HG03432 (cell line): ENCODE measurements at regions not wholly inside any gene's neighbourhood (a gene's known extent, or its start where the extent isn't known, plus 50 kb on each side); places are given as distances from the start of the nearest gene placed in this dataset.

Experiments
- ATAC-seq: cut with Tn5 transposase; IDR thresholded peaks from one replicate; pipeline ENCODE4 v1.9.1; 2021; ENCODE audit warnings: mild to moderate bottlenecking, moderate library complexity; ENCODE audit not compliant: unreplicated experiment

DNA sequence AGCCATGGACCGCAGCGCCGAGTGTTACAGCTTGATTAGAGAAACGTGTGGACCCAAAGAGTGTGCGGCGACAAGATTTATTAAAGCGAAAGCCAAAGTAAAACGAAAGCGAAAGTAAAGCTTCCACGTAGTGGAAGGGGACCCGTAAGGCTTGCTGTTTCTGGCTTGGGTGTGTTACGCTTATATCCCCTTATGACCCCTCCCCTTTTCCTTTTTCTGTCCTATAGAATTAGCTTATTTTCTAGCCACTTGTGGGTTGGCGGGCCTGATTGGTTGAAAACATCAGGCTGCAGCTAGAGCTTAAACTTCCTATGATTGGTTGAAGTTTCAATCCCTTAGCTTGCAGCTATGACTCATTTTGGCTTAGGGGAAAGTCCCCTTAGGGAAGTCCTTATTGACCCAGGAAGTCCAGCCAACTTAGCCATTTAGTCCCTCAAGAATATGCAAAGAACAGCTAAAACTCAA is 969.7 kb downstream of the DCDC2C start:
- no peak for ATAC-seq

DNA sequence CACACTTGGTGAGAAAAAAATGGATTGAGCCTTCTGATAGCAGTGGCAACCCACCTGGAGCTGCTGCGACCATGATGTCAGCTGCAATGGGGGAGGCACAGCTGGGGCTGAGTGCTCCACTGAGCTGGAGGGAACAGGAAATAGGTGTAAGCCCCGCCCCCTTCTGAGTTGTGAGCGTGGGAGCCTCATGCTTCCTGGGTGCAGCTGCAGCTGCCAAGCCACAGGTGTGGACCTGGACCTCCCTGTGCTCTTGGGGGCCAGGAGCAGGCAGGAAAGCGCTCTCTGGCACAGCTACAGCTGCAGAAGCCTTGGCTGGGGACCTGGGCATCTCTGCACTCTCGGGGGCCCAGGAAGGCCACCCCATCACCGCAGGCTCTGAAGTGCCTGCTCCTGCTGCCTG is 970.6 kb downstream of the DCDC2C start:
- ATAC-seq, result no peak

- no peak for ATAC-seq
Observed at GRCh38 chr2:4675295-4675694, 971.9 kb downstream of the DCDC2C start.

- no peak for ATAC-seq
Observed at GRCh38 chr2:4678927-4679326, 975.6 kb downstream of the DCDC2C start.

DNA sequence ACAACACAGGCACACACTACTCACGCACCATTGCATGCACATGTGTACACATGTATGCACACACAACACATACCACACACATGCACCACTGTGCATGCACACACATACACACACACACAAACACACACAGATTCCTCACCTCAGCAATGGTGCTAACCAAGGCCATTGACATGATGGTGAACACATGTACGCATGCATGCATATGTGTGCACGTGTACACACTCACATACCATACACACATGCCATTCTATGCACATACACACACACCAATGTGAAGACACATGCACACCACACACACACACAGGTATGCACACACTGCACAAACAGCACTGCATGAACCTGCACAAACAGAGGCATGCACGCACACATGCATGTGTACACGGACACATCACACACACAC is 976.0 kb downstream of the DCDC2C start:
- ATAC-seq, result no peak

- ATAC-seq, result no peak
Observed at GRCh38 chr2:4684921-4685320, 981.5 kb downstream of the DCDC2C start.

DNA sequence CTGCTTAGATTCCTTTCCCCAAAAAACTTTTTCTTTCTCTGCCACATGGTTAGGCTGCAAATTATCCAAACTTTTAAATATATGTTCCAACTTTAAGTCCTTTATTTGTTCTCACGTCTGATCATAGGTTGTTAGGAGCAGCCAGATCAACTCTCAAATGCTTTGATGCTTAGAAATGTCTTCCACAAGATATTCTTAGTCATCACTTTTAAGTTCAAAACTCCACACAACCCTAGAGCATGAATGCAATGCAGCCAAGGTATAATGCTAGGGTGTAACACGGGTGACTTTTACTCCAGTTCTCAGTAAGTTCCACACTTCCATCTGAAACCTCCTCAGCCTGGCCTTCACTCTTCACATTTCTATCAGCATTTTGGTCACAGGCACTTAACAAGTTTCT is 987.5 kb downstream of the DCDC2C start:
- ATAC-seq, result no peak

DNA sequence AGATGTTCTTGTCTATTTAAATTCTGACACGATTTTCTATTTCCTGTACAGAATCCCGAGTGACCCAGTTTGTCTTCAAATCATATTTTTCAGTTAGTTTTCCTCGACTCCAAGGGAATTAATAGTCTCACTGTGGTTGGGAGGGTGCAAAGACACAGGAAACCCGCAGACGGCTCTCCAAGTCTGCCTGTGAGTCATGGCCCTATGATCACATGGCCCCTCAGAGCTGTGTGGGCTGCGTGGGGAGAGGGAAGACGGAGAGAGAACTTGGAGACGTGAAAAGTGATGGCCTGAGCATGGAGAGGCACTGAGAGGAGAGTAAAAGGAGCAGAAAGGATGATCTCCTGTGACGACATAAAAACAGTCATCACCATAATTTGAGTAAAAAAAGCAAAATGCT is 989.9 kb downstream of the DCDC2C start:
- ATAC-seq, result no peak

- ATAC-seq, result no peak
Observed at GRCh38 chr2:4695281-4695861, 992.0 kb downstream of the DCDC2C start.

DNA sequence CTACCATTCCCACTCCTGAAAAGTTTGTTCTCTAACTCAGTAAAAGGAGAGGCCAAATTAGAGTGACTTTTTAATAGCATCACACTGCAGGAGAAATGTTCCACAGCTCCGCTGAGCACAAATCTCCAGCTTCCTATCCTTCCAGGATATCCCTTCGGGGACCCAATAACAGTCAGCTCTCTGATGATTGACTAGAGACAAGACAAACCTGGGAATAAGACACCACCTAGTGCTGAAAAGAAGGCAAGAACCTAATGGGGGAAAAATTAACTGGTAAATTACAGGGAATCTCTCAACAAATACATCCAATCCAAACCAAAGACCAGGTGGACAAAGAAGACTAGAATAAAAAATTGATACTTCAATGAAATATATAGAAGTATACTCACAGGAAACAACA is 977.1 kb upstream of the SOX11 start:
- ATAC-seq, result no peak

GRCh38 chr2:4718777-4719176 is 973.4 kb upstream of the SOX11 start:
- ATAC-seq, result no peak

DNA sequence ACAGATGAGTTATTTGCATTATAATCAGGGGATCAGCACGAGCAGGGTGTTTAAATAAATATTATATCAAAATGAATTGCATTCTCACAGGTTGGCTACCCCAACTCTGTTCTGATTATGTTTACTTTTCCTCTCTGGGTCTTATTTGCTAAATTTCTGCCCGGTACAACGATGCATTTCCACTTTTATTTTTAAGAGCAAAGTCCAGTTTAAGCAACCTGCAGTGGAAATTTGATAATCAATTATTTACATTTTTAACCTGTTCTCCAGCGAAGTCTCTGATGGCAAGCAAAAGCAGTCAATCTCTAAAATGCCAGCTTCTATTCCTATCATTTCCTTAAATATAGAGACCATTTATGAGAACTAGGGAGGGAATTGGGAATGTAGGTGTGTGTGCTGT is 966.6 kb upstream of the SOX11 start:
- no peak for ATAC-seq

DNA sequence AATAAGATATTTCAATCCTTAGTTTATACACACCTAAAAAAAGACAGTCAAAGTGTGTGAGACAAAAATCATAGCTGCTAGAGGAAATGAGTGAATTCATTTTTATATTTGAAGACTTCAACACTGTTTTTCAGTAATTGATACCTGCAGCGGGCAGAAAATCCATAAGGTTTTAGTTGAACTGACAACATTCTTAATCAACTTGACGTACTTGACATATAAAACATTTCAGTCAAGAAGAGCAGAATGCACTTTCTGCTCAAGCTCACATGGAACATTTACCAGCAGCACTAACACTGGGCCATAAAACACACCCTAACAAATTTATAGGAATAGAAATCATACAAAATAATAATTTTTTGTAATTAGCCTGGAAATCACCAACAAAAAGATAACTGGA is 959.6 kb upstream of the SOX11 start:
- ATAC-seq, result no peak

DNA sequence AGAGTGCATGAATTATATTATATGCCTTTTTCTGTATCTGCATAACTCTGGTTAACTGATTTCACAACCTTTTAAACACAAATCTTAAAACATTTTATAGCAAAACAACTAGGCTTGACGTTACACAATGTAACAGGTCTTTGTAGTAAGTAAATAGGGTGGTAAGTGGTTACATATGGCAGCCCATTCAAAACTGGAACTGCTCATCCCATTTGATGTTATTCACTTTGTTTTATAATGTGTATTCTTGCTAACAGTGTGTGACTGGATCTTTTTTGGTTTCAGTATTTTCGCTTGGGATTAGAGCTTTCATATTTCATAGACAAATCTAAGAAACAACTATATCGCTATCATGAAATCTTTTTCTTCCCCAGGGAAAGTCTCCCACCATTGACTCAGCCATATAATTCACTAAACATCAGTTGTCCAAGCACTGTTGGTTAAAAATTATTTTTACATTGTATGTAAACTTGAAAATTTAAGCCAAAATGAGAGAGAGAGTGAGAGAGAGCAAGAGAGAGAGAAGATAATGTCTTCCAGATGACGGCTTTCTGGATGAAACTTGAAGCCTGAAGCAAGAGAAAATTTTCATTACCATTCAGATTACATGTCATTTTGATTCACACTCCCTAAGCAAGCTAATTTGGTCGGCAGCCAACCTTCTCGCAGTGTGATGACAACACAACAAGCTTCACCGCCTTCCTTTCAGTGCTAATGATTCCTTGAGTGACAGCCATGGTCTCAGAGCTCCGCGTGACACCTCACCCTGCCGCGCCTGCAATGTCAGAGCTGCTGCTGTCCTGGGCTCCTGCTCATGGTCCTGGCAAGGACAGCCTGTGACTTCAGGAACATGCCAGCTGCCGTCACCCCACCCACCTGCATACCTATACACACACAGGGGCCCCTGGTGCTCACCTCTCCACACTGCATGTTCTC is 946.9 kb upstream of the SOX11 start:
- ATAC-seq, result no peak

DNA sequence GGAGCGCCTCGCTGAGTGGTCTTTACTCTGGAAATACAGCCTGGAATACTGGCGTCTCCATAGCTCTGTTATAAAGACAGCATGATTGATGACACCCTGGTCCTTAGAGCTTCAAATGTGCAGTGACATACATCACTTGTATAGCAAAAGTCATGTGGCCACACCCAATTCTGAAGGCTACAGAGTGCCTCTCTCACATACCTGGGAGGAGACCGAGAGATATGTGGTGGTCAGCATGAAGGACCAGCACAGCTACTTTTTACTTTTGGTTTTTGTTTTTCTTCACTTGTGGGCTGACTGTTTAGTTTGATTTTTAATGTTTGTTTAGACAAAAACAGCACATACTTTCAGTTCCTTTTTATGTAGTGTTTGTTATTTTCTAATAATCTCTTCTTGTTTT is 938.5 kb upstream of the SOX11 start:
- no peak for ATAC-seq

- no peak for ATAC-seq
Observed at GRCh38 chr2:4762951-4763376, 929.2 kb upstream of the SOX11 start.

- ATAC-seq, result no peak
Observed at GRCh38 chr2:4765787-4766530, 926.2 kb upstream of the SOX11 start.

DNA sequence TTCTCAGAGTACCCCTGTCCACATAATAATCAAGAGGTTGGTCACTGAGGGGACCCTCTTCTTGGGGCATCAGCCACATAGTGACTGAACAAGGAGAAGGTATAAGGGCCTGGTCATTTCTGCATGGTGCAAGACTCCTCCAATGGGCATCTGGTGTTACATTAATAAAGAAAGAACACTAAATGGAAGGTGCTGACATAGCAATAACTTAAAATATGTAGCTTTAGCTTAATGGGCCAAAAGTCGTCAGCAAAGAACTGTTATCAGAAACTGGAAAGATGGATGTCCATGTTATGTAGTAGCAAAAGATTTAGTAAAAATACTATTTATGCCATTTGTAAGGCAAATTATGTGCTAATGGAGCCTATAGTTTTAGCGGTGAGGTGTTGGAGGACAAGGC is 916.5 kb upstream of the SOX11 start:
- no peak for ATAC-seq

DNA sequence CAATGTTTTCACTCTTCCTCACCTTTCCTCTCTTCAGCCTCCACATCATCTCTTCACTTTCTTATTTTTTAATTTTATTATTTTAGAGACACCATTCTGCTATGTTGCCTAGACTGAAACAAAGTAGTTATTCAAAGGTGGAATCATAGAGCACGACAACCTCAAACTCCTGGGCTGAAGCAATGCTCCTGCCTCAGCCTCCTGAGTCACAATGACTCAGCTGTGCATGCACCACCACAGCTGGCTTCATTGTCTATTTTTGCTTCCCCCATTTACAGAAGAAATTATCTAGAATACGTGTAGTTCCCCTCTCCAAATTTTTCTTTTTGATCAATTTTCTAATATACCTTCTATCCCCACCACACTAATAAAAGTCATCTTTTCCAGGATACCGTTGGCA is 911.5 kb upstream of the SOX11 start:
- no peak for ATAC-seq

DNA sequence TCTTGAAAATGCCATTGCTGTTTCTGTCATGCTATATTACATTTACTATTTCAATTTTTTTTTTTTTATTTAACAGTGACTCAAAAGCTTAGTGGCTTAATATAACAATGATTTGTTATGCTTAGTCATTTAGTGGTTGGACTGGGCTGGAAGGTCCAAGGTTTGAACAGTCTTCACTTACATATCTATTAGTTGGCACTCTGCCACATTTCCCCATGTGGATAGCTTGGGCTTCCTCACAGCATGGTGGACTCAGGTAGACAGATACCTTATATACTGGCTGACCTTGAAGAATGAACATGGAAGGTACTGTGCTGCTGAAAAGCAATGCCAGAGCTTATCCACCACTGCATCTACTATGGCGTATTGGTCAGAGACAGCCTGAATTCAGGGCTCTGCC is 909.5 kb upstream of the SOX11 start:
- no peak for ATAC-seq

GRCh38 chr2:4791488-4791887 is 900.7 kb upstream of the SOX11 start:
- ATAC-seq, result no peak

DNA sequence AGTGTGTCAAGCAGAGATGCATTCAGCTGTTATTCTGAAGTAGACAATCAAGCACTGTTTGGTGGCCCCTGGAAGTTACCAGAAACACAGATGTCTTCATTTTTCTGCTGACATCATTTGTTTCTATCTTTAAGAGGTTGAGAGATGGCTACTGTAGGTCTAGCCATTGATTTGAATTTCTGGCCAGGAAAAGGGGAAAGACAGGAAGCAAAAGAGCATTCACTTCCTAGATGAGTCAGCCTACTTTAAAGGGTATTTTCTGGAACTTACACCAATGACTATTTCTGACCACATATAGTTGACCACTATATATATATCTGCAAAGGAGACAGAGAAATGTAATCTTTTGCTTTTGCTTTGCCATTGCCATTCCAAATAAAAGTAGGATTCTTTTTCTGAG is 900.1 kb upstream of the SOX11 start:
- ATAC-seq, result no peak
